Heart left ventricle (tissue), 13 donors: ENCODE measurements at regions not wholly inside any gene's neighbourhood (a gene's known extent, or its start where the extent isn't known, plus 50 kb on each side); places are given as distances from the start of the nearest gene placed in this dataset.

Source experiments
- CTCF ChIP-seq, 12 donors: fragments of 200-600 bp; sonication (generic) in 4 of 12; IDR thresholded peaks; one replicate each; pipeline versions ENCODE4 v1.5.0 to v1.8.0; 2018 to 2022; ENCODE audit warnings: antibody characterized with exemption in 12 of 12, mild to moderate bottlenecking in 5 of 12
- POLR2A ChIP-seq, 2 donors: fragments of 450-650 bp; IDR thresholded peaks; one replicate each; pipeline ENCODE4 v1.6.1; 2017; ENCODE audit warnings: antibody characterized with exemption in 2 of 2, mild to moderate bottlenecking in 2 of 2, moderate library complexity in 2 of 2
- donor health status: ischemic (EF 13 %, LVEDD 7.1; RV severe dilation, severe dysfunction).
- donor health status: DM: no; HTN: yes; CAD: no.
- donor health status: DM: no; HTN: no; CAD: no.
- donor health status: ischemic (EF 25% LVEDD 6.9; RV normal size, moderate dysfunction).
- donor health status: ischemic (EF 25% LVEDD 5.7; RV mildly dilated, moderate dysfunction).
- donor health status: ischemic (EF 35%, LVEDD 5.7; RV mildly dilated, moderate dysfunction).
- donor health status: nonischemic (EF 11% LVEDD 7.7; RV severe dilation, severe dysfunction).
- donor health status: DM: yes; HTN: yes; CAD: no.
- donor health status: PGD.
- donor health status: ischemic (EF 29% LVEDD 5.4; RV normal size, mild dysfunction).
- donor health status: nonischemic (EF 23%, LVEDD 6.1; RV moderate dilation, normal function).

DNA sequence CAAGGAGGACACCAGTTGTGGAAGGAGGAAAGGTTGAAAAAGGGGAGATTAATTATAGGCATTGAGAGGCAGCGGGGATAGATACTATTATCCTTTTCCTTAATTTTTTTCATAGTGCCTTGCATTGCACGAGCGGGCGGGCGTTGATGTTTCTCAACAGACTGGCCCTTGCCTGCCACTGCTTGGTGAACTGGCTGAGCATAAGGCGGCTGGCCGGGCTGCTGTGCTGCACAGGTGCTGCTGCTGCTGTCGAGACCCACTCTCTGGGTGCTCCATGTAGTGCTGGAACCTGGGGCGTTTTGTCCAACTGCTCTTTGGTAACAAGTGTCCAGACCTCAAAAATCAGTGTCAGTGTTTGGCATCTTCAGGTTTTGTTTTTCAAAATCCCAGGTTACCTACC is 83.3 kb upstream of the PAQR3 start:
- no peak for TF ChIP-seq CTCF (IDR thresholded peaks at IDR 0.05)
- TF ChIP-seq POLR2A (IDR thresholded peaks at IDR 0.05): no peak
